ENCODE measurements at regions not wholly inside any gene's neighbourhood (a gene's known extent, or its start where the extent isn't known, plus 50 kb on each side); places are given as distances from the start of the nearest gene placed in this dataset.
"Not testable (repeated sequence)": the region's sequence is repeated elsewhere in the genome, so short reads cannot be mapped to it uniquely, and the experiment has no call there.

DNA sequence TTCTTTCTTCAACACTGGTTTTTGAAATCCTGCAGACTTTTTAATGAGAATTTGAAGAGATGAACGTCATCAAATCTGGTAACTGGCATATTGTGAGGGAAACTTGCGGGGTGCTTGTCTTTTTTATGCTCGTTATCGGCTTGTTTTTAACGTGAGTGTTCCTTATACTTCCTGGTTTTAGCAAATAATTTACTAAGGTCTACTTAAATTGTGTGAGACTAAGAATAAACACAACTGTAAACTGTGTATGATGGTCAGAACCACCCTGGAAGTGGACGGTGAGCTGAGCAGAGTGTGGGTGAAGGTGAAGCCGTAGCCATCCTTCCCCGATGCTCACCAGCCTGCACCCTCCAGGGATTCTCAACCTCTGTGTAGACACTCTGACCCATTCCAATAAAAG lies 82.3 kb upstream of the CDC42EP3 start:
- TF ChIP-seq CTCF (IDR thresholded peaks at IDR 0.05; ENCODE audit: low read depth, low read length), result no peak
- DNase-seq (ENCODE audit: extremely low read depth, low read depth), result no peak

- not testable (repeated sequence) for DNase-seq (ENCODE audit: extremely low read depth, low read depth)
Measured at GRCh38 chr2:37755961-37756559, 84.6 kb upstream of the CDC42EP3 start.

- not testable (repeated sequence) for DNase-seq (ENCODE audit: extremely low read depth, low read depth)
Measured at GRCh38 chr2:37757456-37757855, 86.0 kb upstream of the CDC42EP3 start.

DNA sequence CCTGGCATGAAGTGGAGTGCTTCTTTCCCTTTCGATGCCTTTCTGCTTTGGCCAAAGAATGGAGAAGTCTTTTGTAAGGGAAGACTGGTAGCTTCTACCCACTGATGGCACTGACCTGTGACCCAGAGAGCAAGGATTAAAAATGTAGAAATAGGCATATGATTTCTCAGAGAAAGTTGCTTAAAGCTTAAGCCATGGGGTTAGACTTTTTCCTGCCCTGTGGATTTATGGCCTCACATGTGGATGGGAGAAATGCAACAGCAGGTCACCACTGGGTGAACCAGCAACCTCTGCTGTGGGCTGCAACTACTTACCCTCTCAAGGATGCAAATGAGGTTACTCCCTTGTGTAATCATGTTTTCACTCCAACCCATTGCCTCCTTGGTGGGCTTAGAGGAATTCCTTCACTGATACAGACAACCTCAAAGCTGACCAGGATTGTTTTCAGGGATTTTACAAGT lies 86.7 kb upstream of the CDC42EP3 start:
- DNase-seq (ENCODE audit: extremely low read depth, low read depth), result not testable (repeated sequence)

DNA sequence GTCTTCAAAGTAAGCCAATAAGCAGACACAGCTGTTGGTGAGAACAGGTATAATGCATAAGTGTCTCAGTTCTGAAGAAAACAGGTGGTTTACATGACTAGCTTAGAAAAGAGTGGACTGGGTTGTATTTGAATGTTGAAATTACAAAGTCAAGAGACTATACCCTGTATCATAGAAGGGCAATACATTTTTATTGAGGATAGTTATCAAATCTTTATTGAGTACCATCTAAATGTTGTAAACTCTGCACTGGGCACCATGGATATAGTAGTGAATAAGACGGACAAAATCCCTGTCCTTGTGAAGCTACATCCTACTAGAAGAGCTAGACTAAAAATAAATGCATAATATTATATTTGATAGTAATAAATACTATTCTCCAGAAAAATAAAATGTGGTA lies 88.5 kb upstream of the CDC42EP3 start:
- not testable (repeated sequence) for DNase-seq (ENCODE audit: extremely low read depth, low read depth)

DNA sequence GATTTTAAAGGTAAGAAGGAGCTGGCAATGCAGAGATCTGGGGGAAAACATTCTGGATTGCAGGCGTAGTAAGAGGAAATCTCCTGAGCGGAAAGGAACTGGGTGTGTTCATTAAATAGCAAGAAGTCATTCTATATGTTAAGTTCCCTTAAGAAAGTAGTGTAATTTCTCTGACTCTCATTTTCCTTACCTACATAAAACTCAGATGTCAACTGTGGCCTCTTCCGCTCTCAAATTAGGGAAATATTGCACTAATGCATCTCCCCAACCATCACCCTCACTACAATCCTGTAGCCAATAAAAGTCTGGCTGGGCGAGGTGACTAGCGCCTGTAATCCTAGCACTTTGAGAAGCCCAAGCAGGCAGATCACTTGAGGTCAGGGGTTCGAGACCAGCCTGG lies 89.0 kb upstream of the CDC42EP3 start:
- TF ChIP-seq CTCF (IDR thresholded peaks at IDR 0.05; ENCODE audit: low read depth, low read length), result no peak
- no peak for DNase-seq (ENCODE audit: extremely low read depth, low read depth)

- DNase-seq (ENCODE audit: extremely low read depth, low read depth), result not testable (repeated sequence)
Measured at GRCh38 chr2:37762281-37762680, 90.8 kb upstream of the CDC42EP3 start.

GRCh38 chr2:37764739-37765138 lies 93.3 kb upstream of the CDC42EP3 start:
- TF ChIP-seq CTCF (IDR thresholded peaks at IDR 0.05; ENCODE audit: low read depth, low read length), result no peak

DNA sequence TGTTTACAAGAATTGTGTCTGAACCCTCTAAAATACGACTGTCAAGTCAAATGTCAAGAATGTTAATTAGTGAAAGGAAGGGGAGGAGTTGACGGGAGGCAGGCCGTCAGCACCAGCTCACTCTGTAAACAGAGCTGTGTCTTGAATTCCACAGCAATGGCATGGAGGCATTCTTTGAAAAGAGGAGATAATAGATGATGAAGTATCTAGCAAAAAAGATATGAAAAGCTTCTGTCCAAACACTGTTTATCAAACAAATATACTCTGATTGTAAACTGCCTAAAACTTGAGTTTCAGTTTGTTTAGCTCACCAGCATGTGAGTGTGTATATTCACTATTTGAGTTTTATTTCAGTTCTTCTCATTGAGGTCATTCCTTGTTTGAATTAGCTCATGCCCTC lies 94.7 kb upstream of the CDC42EP3 start:
- TF ChIP-seq CTCF (IDR thresholded peaks at IDR 0.05; ENCODE audit: low read depth, low read length), result no peak
- no peak for DNase-seq (ENCODE audit: extremely low read depth, low read depth)

More at GRCh38 chr2:37764739-37765138, 93.3 kb upstream of the CDC42EP3 start:
- no peak for DNase-seq (ENCODE audit: extremely low read depth, low read depth)

GRCh38 chr2:37767046-37767445 lies 95.6 kb upstream of the CDC42EP3 start:
- no peak for TF ChIP-seq CTCF (IDR thresholded peaks at IDR 0.05; ENCODE audit: low read depth, low read length)
- no peak for DNase-seq (ENCODE audit: extremely low read depth, low read depth)

Measured in AG09319 (cell line).